DOHH2 (cell line): ENCODE measurements at regions not wholly inside any gene's neighbourhood (a gene's known extent, or its start where the extent isn't known, plus 50 kb on each side); places are given as distances from the start of the nearest gene placed in this dataset.

Source experiments
- H3F3A ChIP-seq: fragments of 200-600 bp; sonication (generic), shearing (Covaris generic); 2 replicates; pipeline ENCODE4 v1.6.0; 2016; ENCODE audit warnings: antibody characterized with exemption, mild to moderate bottlenecking; ENCODE audit not compliant: control insufficient read depth, insufficient read depth
- H3K27ac ChIP-seq: fragments of 200-600 bp; sonication (generic); 2 replicates; pipeline ENCODE4 v1.5.1; 2014; ENCODE audit warnings: low read depth, mild to moderate bottlenecking, low read length, moderate library complexity
- H3K27me3 ChIP-seq: fragments of 200-600 bp; sonication (generic); 2 replicates; pipeline ENCODE4 v1.6.1; 2014; ENCODE audit warnings: mild to moderate bottlenecking, low read length, mixed read lengths; ENCODE audit not compliant: control insufficient read depth
- H3K36me3 ChIP-seq: fragments of 200-600 bp; sonication (generic); 2 replicates; pipeline ENCODE4 v1.6.1; 2014; ENCODE audit warnings: mild to moderate bottlenecking, low read length, moderate library complexity, mixed read lengths; ENCODE audit not compliant: control insufficient read depth
- H3K4me1 ChIP-seq: fragments of 200-600 bp; sonication (generic); 2 replicates; pipeline ENCODE4 v1.6.1; 2014; ENCODE audit warnings: mild to moderate bottlenecking, low read length, mixed read lengths; ENCODE audit not compliant: control insufficient read depth
- H3K4me2 ChIP-seq: fragments of 200-600 bp; sonication (generic); 2 replicates; pipeline ENCODE4 v1.6.0; 2014; ENCODE audit warnings: mild to moderate bottlenecking, low read length, moderate library complexity
- H3K4me3 ChIP-seq: fragments of 200-600 bp; sonication (generic); 2 replicates; pipeline ENCODE4 v1.5.1; 2014; ENCODE audit warnings: mild to moderate bottlenecking, low read length, mixed read lengths
- H3K79me2 ChIP-seq: fragments of 200-600 bp; sonication (generic); 2 replicates; pipeline ENCODE4 v1.6.1; 2014; ENCODE audit warnings: mild to moderate bottlenecking, low read length, mixed read lengths; ENCODE audit not compliant: control insufficient read depth
- H3K9me2 ChIP-seq: fragments of 200-600 bp; sonication (generic); replicated peaks from 2 replicates; pipeline ENCODE4 v1.6.1; 2014; ENCODE audit warnings: mild to moderate bottlenecking, low read length, mixed read lengths; ENCODE audit not compliant: control insufficient read depth
- H3K9me3 ChIP-seq: fragments of 200-600 bp; sonication (generic); 2 replicates; pipeline ENCODE4 v1.6.1; 2014; ENCODE audit warnings: antibody characterized with exemption, low read length, mixed read lengths; ENCODE audit not compliant: control insufficient read depth, insufficient read depth
- H4K20me1 ChIP-seq: fragments of 200-600 bp; sonication (generic); 2 replicates; pipeline ENCODE4 v1.6.0; 2014; ENCODE audit warnings: low read depth, mild to moderate bottlenecking, antibody characterized with exemption, low read length, moderate library complexity; ENCODE audit not compliant: control insufficient read depth, insufficient read depth
- EZH2phosphoT487 ChIP-seq: fragments of 200-600 bp; sonication (generic); IDR thresholded peaks from 2 replicates; pipeline ENCODE4 v1.6.1; 2017; ENCODE audit warnings: borderline replicate concordance, mild to moderate bottlenecking, antibody characterized with exemption, low read length, moderate library complexity, mixed read lengths
- TF ChIP-seq, protein P1 (sequence below): fragments of 200-600 bp; sonication (generic); IDR thresholded peaks from one replicate; pipeline ENCODE4 v1.5.1; 2014; ENCODE audit warnings: antibody characterized with exemption, mild to moderate bottlenecking, low read depth, low read length; ENCODE audit not compliant: poor library complexity, severe bottlenecking

DNA sequence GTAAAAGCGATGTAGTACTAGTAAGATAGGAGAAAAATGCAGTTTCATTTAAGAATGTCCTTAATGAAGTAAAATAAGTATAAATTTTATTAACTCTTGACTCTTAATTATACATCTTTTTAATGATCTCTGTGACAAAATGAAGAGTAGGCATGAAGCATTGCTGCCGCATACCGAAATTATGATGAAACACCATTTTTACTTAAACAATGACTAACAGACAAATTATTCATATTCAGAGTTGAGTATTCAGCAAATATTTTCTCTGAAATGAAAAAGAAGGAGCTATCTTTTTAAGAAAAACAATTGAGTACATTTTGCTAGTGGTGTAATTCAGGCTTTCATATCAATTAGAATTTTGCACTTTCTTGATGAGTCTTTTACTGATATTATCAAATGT lies 150.6 kb upstream of the DOCK10 start:
- Histone ChIP-seq H4K20me1 (no peaks in the 10 kb centered on the region), H3K4me2 (no peak overlapping the region), H3K79me2 (no peaks in the 10 kb centered on the region), H3K27ac (no peak overlapping the region), H3K27me3 (peaks cover 5% of the 10 kb centered on the region; the same call in 1 of the 2 replicates), H3K4me1 (no peaks in the 10 kb centered on the region), H3K36me3 (no peaks in the 10 kb centered on the region), H3F3A (no peaks in the 10 kb centered on the region), H3K4me3 (no peak overlapping the region), H3K9me3 (no peaks in the 10 kb centered on the region), H3K9me2 (no peaks in the 10 kb centered on the region)
- no peak for TF ChIP-seq EZH2phosphoT487
- TF ChIP-seq, protein P1, sequence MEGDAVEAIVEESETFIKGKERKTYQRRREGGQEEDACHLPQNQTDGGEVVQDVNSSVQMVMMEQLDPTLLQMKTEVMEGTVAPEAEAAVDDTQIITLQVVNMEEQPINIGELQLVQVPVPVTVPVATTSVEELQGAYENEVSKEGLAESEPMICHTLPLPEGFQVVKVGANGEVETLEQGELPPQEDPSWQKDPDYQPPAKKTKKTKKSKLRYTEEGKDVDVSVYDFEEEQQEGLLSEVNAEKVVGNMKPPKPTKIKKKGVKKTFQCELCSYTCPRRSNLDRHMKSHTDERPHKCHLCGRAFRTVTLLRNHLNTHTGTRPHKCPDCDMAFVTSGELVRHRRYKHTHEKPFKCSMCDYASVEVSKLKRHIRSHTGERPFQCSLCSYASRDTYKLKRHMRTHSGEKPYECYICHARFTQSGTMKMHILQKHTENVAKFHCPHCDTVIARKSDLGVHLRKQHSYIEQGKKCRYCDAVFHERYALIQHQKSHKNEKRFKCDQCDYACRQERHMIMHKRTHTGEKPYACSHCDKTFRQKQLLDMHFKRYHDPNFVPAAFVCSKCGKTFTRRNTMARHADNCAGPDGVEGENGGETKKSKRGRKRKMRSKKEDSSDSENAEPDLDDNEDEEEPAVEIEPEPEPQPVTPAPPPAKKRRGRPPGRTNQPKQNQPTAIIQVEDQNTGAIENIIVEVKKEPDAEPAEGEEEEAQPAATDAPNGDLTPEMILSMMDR, result no peak

DNA sequence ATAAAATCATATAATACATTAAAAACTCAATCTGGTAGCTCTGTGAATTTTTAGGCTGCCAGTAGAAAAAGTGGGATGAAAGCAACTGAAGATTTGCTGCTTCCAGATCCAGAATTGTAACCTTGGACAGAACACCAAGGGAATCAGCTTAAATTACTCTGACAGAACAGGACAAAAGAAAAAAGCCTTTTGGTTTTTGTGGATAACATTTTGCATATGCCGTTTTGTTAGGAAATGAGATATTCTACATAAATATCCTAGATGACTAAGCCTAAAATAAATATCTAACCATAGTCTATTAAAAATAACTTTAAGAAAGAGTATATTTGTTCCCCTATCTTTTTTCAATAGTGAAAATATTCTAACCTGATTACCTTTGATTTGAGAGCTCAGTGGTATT lies 148.7 kb upstream of the DOCK10 start:
- H3K4me2 ChIP-seq, result no peak overlapping the region

DNA sequence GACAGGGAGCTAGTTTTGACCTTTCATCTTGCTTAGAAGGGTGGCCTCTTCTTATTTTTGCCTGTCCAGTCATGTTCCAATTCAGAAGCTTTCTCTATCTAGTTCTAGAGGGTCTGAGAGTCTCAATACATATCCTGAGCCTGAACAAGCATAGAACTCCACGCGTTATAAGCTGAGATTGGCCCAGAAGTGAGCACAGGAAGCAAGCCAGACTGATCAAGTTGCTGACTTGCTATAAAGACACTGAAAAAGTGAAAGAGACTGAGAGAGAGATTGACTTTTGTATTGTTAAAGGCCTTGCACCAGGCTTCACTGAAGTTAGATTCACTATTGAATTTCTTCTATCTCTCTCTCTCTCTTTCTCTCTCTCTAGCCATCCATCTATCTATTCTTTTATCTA lies 142.7 kb upstream of the DOCK10 start:
- Histone ChIP-seq H3K4me3 (no peak overlapping the region), H3K27me3 (peaks cover 3% of the 10 kb centered on the region; the same call in 1 of the 2 replicates), H3F3A (no peaks in the 10 kb centered on the region), H3K9me3 (no peaks in the 10 kb centered on the region), H3K79me2 (no peaks in the 10 kb centered on the region), H3K4me1 (no peaks in the 10 kb centered on the region), H3K4me2 (no peak overlapping the region), H4K20me1 (no peaks in the 10 kb centered on the region), H3K9me2 (no peaks in the 10 kb centered on the region), H3K27ac (no peak overlapping the region), H3K36me3 (no peaks in the 10 kb centered on the region)
- TF ChIP-seq, protein P1, result no peak
- no peak for TF ChIP-seq EZH2phosphoT487

More for the DNA sequence above, 148.7 kb upstream of the DOCK10 start:
- Histone ChIP-seq H3K36me3 (no peaks in the 10 kb centered on the region), H3K27ac (no peak overlapping the region), H3K4me1 (no peaks in the 10 kb centered on the region), H3K27me3 (peaks cover 5% of the 10 kb centered on the region; the same call in 1 of the 2 replicates), H4K20me1 (no peaks in the 10 kb centered on the region), H3K9me2 (no peaks in the 10 kb centered on the region), H3K9me3 (no peaks in the 10 kb centered on the region), H3K4me3 (no peak overlapping the region), H3F3A (no peaks in the 10 kb centered on the region), H3K79me2 (no peaks in the 10 kb centered on the region)
- no peak for TF ChIP-seq EZH2phosphoT487
- TF ChIP-seq, protein P1, result no peak

DNA sequence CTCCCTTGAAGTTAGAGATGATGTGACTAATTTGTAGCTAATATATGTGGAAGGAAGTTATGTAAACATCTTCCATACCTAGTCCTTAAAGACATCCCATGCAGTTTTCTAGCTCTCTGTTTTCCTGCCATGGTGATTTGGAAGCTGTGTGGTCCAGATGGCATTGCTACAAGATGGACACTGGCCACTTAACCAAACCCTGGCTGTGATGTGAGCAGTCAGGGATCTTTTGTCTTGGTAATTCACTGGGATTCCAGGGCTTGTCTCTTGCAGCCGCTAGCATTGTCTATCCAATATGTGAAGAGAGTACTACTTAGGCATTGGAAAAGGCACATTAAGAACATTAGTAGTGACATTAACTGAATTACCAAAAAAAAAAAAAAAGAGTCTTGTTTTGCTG lies 139.9 kb upstream of the DOCK10 start:
- no peaks in the 10 kb centered on the region for H3K36me3 ChIP-seq
- H3K9me3 ChIP-seq, result no peaks in the 10 kb centered on the region
- H3K27me3 ChIP-seq, result no peaks in the 10 kb centered on the region
- no peak overlapping the region for H3K4me2 ChIP-seq
- H3K27ac ChIP-seq, result no peak overlapping the region
- no peaks in the 10 kb centered on the region for H3K79me2 ChIP-seq
- no peaks in the 10 kb centered on the region for H3K4me1 ChIP-seq
- no peaks in the 10 kb centered on the region for H3F3A ChIP-seq
- no peaks in the 10 kb centered on the region for H3K9me2 ChIP-seq
- H4K20me1 ChIP-seq, result no peaks in the 10 kb centered on the region
- H3K4me3 ChIP-seq, result no peak overlapping the region
- no peak for TF ChIP-seq EZH2phosphoT487
- TF ChIP-seq, protein P1, result no peak
